HepG2 (cell line): ENCODE measurements at regions not wholly inside any gene's neighbourhood (a gene's known extent, or its start where the extent isn't known, plus 50 kb on each side); places are given as distances from the start of the nearest gene placed in this dataset.

Experiments
- ATAC-seq: fragments of 200-7000 bp; cut with Tn5 transposase; 3 replicates; pipeline ENCODE4 v1.9.1; 2020; ENCODE audit warnings: mild to moderate bottlenecking, moderate library complexity
- BruUV-seq: library from RNA; stranded (reverse); fragments of 400-500 nt; replicated peaks from 2 replicates; lab custom pipeline; 2021; lab: Mats Ljungman, UMichigan
- CTCF ChIA-PET: fragments of 300-600 bp; formaldehyde crosslinking; extraction: SDS; loops from one replicate; lab custom pipeline; 2021; ENCODE audit warnings: low total read pairs, inconsistent platforms, low intra/inter-chr PET ratio; lab: Yijun Ruan, JAX
- POLR2A ChIA-PET: fragments of 350-600 bp; sonication (Branson Sonifier 250); formaldehyde crosslinking; loops from one replicate; lab custom pipeline; 2020; ENCODE audit warnings: antibody characterized with exemption, inconsistent platforms; lab: Yijun Ruan, JAX
- DNase-seq: peaks from one replicate; pipeline ENCODE4 v3.0.0-alpha.2; 2015; ENCODE audit warnings: low spot score
- FAIRE-seq: peaks from 3 replicates; lab custom pipeline; 2011; peaks lifted over from hg19 to GRCh38; lab: Jason Lieb, UNC
- H2AFZ ChIP-seq: one replicate; pipeline ENCODE4 v1.6.1; 2011; ENCODE audit warnings: low read length, inconsistent platforms
- H3K27ac ChIP-seq: fragments of 300-600 bp; 3 replicates; pipeline ENCODE4 v1.8.0; 2011; ENCODE audit warnings: mixed run types, mild to moderate bottlenecking, mixed read lengths, low read length, inconsistent platforms; ENCODE audit not compliant: insufficient read depth; ENCODE audit errors: extremely low read length
- H3K27me3 ChIP-seq, 2 experiments: fragments of 200-600 bp in 1 of 2; 2 replicates in 1 of 2; 3 replicates in 1 of 2; pipeline versions ENCODE4 v1.6.0 to v1.8.0; 2011; ENCODE audit warnings: low read length in 2 of 2, mild to moderate bottlenecking in 2 of 2, moderate library complexity in 2 of 2, inconsistent platforms in 1 of 2; ENCODE audit not compliant: insufficient read depth in 2 of 2, control insufficient read depth in 1 of 2
- H3K36me3 ChIP-seq, 2 experiments: fragments of 200-600 bp in 1 of 2; replicated peaks in 1 of 2; 2 replicates in 1 of 2; 3 replicates in 1 of 2; pipeline versions ENCODE4 v1.5.1 to v1.8.0; 2011; ENCODE audit warnings: low read length in 2 of 2, inconsistent platforms in 1 of 2; ENCODE audit not compliant: insufficient read depth in 2 of 2, control insufficient read depth in 1 of 2
- H3K4me1 ChIP-seq: 2 replicates; pipeline ENCODE4 v1.5.1; 2012; ENCODE audit warnings: low read length, inconsistent platforms; ENCODE audit not compliant: insufficient read depth
- H3K4me2 ChIP-seq: 2 replicates; pipeline ENCODE4 v1.6.0; 2011; ENCODE audit warnings: low read depth, low read length, inconsistent platforms
- H3K4me3 ChIP-seq, 3 experiments: fragments of 200-600 bp in 1 of 3; sonication (generic), shearing (Covaris generic) in 1 of 3; replicated peaks in 1 of 3; 2 replicates each; pipeline ENCODE4 v1.5.1; 2011 to 2016; ENCODE audit warnings: low read length in 3 of 3, inconsistent platforms in 2 of 3, low read depth in 2 of 3, mild to moderate bottlenecking in 2 of 3, control low read depth in 1 of 3, mixed read lengths in 1 of 3; ENCODE audit not compliant: insufficient read depth in 1 of 3
- H3K79me2 ChIP-seq: one replicate; pipeline ENCODE4 v1.6.1; 2011; ENCODE audit warnings: low read length, inconsistent platforms; ENCODE audit not compliant: insufficient read depth
- H3K9ac ChIP-seq: 2 replicates; pipeline ENCODE4 v1.6.0; 2011; ENCODE audit warnings: mild to moderate bottlenecking, low read depth, low read length, inconsistent platforms; ENCODE audit not compliant: insufficient read depth
- H3K9me3 ChIP-seq: 2 replicates; pipeline ENCODE4 v1.5.1; 2012; ENCODE audit warnings: mild to moderate bottlenecking, low read length
- H4K20me1 ChIP-seq: 2 replicates; pipeline ENCODE4 v1.6.0; 2011; ENCODE audit warnings: inconsistent platforms, mild to moderate bottlenecking, low read length, moderate library complexity; ENCODE audit not compliant: insufficient read depth
- EHMT2 ChIP-seq: fragments of 200-600 bp; sonication (generic); IDR thresholded peaks from 2 replicates; pipeline ENCODE4 v1.7.0; 2017; ENCODE audit warnings: antibody characterized with exemption, low read depth, low read length, borderline replicate concordance
- ETV5 ChIP-seq: IDR thresholded peaks from 2 replicates; pipeline ENCODE4 v1.6.1; 2018; ENCODE audit warnings: missing biosample characterization, missing genetic modification reagents, inconsistent platforms, borderline replicate concordance
- HNRNPH1 ChIP-seq: fragments of 200-400 bp; formaldehyde crosslinking; optimal IDR thresholded peaks from 2 replicates; pipeline ENCODE3; 2017; ENCODE audit warnings: mild to moderate bottlenecking, low read depth, low read length
- WIZ ChIP-seq: sonication (generic); formaldehyde crosslinking; IDR thresholded peaks from 2 replicates; pipeline ENCODE4 v1.5.1; 2020; ENCODE audit warnings: mild to moderate bottlenecking, missing genetic modification reagents
- WGBS: methylation state at CpG from one replicate; pipeline ENCODE4 v1.1.6; 2017; ENCODE audit warnings: low lambda C conversion rate; 5-methylcytosine and 5-hydroxymethylcytosine counted together
- in situ Hi-C: cut with HindIII; loops from 2 replicates; pipeline ENCODE4 v1.10.0; 2017; ENCODE audit warnings: low pct_unique_long_range_greater_than_20kb; ENCODE audit not compliant: extremely low pct_ligation_motif_present
- intact Hi-C: fragments of 100-400 bp; cut with micrococcal nuclease; formaldehyde crosslinking; loops from one replicate; pipeline ENCODE4 v1.10.0; 2022; ENCODE audit not compliant: unreplicated experiment
- TF ChIP-seq, protein P1 (sequence below): sonication (generic); formaldehyde crosslinking; IDR thresholded peaks from 2 replicates; pipeline ENCODE4 v1.4.0; 2020; ENCODE audit warnings: low read depth, mild to moderate bottlenecking, missing genetic modification reagents
- TF ChIP-seq, protein P2 (sequence below): sonication (generic); formaldehyde crosslinking; IDR thresholded peaks from 2 replicates; pipeline ENCODE4 v1.5.1; 2020; ENCODE audit warnings: mild to moderate bottlenecking, missing genetic modification reagents, borderline replicate concordance
- TF ChIP-seq, protein P3 (sequence below): sonication (generic); formaldehyde crosslinking; conservative IDR thresholded peaks from 2 replicates; pipeline ENCODE4 v1.8.1; 2023; ENCODE audit warnings: missing genetic modification reagents
- TF ChIP-seq, protein P4 (sequence below): sonication (generic); formaldehyde crosslinking; IDR thresholded peaks from 2 replicates; pipeline ENCODE4 v1.5.0; 2020; ENCODE audit warnings: mild to moderate bottlenecking, missing genetic modification reagents, borderline replicate concordance

DNA sequence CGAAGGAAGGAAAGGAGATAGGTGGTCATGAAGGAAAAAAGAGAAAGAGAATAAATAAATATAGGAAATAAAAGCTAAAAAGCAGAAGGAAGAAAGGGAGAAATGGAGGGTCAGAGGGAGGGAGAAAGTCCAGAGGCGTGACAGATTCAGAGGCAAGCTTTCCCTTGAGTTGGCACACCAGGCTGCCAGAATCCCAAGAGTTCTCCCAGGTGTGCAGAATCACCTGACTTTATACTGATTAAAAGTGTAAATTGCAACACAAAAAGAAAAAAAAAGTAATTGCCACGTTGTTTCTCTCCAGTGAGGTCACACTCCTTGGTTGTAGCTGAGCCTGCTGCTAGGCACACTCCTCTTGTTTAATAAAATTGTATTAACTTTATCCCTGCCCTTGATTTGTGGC is 669.9 kb upstream of the PKN2 start:
- H3K4me1 ChIP-seq = no peaks in the 10 kb centered on the region
- intact Hi-C loops = no loop called here
- H3K27me3 ChIP-seq = no peaks in the 10 kb centered on the region
- ChIA-PET POLR2A (no interaction called here), CTCF (no interaction called here)
- H3K27ac ChIP-seq = no peak overlapping the region
- FAIRE-seq = no peak
- TF ChIP-seq WIZ (CRISPR knock-in tag) = no peak
- TF ChIP-seq ETV5 (CRISPR knock-in tag) = no peak
- TF ChIP-seq, protein P1, sequence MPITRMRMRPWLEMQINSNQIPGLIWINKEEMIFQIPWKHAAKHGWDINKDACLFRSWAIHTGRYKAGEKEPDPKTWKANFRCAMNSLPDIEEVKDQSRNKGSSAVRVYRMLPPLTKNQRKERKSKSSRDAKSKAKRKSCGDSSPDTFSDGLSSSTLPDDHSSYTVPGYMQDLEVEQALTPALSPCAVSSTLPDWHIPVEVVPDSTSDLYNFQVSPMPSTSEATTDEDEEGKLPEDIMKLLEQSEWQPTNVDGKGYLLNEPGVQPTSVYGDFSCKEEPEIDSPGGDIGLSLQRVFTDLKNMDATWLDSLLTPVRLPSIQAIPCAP (CRISPR knock-in tag) = no peak
- TF ChIP-seq EHMT2 = no peak
- DNase-seq = no peak
- H4K20me1 ChIP-seq = no peaks in the 10 kb centered on the region
- H3K9me3 ChIP-seq = no peaks in the 10 kb centered on the region
- no peak overlapping the region for H2AFZ ChIP-seq
- H3K9ac ChIP-seq = no peak overlapping the region
- in situ Hi-C loops = no loop called here
- no peaks in the 10 kb centered on the region for H3K79me2 ChIP-seq
- no peak overlapping the region for H3K4me3 ChIP-seq
- no peak overlapping the region for H3K4me2 ChIP-seq
- WGBS = 2% methylated on average over 3 of the region's 3 CpGs
- no peak for ATAC-seq
- no TSS peak for BruUV-seq
- H3K36me3 ChIP-seq = no peaks in the 10 kb centered on the region

DNA sequence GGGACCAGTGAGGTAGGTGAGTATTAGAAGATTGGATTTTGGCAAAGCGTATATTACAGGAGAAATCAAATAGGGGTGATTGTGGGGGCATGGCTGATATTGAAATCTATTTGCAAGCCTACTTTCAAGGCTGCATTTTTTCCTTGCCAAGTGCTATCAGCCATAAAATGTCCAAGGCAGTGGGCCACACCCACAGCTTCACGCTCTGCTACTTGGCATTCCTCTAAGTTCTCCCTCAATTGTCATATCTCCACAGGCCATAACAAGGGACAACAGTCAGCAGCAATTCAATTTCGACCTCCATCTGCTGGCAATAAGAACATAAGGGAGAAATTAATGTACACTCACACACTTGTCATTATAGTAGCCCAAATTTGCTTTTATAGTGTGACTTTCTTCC is 667.1 kb upstream of the PKN2 start:
- H4K20me1 ChIP-seq = no peaks in the 10 kb centered on the region
- no peak for ATAC-seq
- no peak overlapping the region for H3K4me3 ChIP-seq
- H3K4me2 ChIP-seq = no peak overlapping the region
- no peak for DNase-seq
- BruUV-seq = no TSS peak
- H3K27ac ChIP-seq = no peak overlapping the region
- in situ Hi-C loops = no loop called here
- no peaks in the 10 kb centered on the region for H3K79me2 ChIP-seq
- H3K4me1 ChIP-seq = no peaks in the 10 kb centered on the region
- no peaks in the 10 kb centered on the region for H3K27me3 ChIP-seq
- intact Hi-C loops = no loop called here
- POLR2A ChIA-PET = no interaction called here
- CTCF ChIA-PET = no interaction called here
- WGBS = 14% methylated on average over 3 of the region's 3 CpGs
- H3K9me3 ChIP-seq = no peaks in the 10 kb centered on the region
- no peak overlapping the region for H3K9ac ChIP-seq
- no peaks in the 10 kb centered on the region for H3K36me3 ChIP-seq
- no peak for FAIRE-seq
- no peak overlapping the region for H2AFZ ChIP-seq
- TF ChIP-seq, protein P2, sequence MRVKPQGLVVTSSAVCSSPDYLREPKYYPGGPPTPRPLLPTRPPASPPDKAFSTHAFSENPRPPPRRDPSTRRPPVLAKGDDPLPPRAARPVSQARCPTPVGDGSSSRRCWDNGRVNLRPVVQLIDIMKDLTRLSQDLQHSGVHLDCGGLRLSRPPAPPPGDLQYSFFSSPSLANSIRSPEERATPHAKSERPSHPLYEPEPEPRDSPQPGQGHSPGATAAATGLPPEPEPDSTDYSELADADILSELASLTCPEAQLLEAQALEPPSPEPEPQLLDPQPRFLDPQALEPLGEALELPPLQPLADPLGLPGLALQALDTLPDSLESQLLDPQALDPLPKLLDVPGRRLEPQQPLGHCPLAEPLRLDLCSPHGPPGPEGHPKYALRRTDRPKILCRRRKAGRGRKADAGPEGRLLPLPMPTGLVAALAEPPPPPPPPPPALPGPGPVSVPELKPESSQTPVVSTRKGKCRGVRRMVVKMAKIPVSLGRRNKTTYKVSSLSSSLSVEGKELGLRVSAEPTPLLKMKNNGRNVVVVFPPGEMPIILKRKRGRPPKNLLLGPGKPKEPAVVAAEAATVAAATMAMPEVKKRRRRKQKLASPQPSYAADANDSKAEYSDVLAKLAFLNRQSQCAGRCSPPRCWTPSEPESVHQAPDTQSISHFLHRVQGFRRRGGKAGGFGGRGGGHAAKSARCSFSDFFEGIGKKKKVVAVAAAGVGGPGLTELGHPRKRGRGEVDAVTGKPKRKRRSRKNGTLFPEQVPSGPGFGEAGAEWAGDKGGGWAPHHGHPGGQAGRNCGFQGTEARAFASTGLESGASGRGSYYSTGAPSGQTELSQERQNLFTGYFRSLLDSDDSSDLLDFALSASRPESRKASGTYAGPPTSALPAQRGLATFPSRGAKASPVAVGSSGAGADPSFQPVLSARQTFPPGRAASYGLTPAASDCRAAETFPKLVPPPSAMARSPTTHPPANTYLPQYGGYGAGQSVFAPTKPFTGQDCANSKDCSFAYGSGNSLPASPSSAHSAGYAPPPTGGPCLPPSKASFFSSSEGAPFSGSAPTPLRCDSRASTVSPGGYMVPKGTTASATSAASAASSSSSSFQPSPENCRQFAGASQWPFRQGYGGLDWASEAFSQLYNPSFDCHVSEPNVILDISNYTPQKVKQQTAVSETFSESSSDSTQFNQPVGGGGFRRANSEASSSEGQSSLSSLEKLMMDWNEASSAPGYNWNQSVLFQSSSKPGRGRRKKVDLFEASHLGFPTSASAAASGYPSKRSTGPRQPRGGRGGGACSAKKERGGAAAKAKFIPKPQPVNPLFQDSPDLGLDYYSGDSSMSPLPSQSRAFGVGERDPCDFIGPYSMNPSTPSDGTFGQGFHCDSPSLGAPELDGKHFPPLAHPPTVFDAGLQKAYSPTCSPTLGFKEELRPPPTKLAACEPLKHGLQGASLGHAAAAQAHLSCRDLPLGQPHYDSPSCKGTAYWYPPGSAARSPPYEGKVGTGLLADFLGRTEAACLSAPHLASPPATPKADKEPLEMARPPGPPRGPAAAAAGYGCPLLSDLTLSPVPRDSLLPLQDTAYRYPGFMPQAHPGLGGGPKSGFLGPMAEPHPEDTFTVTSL = no peak
- TF ChIP-seq, protein P3, sequence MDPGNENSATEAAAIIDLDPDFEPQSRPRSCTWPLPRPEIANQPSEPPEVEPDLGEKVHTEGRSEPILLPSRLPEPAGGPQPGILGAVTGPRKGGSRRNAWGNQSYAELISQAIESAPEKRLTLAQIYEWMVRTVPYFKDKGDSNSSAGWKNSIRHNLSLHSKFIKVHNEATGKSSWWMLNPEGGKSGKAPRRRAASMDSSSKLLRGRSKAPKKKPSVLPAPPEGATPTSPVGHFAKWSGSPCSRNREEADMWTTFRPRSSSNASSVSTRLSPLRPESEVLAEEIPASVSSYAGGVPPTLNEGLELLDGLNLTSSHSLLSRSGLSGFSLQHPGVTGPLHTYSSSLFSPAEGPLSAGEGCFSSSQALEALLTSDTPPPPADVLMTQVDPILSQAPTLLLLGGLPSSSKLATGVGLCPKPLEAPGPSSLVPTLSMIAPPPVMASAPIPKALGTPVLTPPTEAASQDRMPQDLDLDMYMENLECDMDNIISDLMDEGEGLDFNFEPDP (CRISPR knock-in tag) = no peak
- TF ChIP-seq, protein P4, sequence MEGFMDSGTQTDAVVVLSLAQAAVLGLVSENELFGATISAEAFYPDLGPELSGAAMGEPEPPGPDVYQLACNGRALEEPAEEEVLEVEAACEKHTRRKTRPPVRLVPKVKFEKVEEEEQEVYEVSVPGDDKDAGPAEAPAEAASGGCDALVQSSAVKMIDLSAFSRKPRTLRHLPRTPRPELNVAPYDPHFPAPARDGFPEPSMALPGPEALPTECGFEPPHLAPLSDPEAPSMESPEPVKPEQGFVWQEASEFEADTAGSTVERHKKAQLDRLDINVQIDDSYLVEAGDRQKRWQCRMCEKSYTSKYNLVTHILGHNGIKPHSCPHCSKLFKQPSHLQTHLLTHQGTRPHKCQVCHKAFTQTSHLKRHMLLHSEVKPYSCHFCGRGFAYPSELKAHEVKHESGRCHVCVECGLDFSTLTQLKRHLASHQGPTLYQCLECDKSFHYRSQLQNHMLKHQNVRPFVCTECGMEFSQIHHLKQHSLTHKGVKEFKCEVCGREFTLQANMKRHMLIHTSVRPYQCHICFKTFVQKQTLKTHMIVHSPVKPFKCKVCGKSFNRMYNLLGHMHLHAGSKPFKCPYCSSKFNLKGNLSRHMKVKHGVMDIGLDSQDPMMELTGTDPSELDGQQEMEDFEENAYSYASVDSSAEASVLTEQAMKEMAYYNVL = no peak
- TF ChIP-seq HNRNPH1 = no peak
